ENCODE measurements at regions not wholly inside any gene's neighbourhood (a gene's known extent, or its start where the extent isn't known, plus 50 kb on each side); places are given as distances from the start of the nearest gene placed in this dataset.

DNA sequence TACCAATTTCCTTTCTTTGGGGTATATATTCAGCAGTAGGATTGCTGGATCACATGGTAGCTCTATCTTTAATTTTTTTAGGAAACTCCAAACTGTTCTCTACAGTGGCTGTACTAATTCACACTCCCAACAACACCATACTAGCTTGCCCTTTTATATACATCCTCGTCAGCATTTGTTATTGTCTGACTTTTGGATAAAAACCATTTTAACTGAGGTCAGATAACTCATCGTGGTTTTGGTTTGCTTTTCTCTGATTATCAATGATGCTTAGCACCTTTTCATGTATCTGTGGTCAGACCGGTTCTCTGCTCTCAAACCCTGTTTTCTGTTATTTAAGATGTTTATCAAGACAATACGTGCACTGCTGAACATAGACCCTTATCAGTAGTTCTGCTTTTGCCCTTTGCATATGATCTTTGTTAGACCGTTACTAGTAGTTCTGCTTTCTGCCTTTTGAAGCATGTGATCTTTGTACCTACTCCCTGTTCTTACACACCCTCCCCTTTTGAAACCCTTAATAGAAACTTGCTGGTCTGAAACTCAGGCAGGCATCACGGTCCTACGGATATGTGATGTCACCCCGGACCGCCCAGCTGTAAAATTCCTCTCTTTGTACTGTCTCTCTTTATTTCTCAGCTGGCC lies 474.3 kb downstream of the RSL24D1 start:
- no peak overlapping the region for H2AFZ ChIP-seq (ENCODE audit: low read depth, low read length)
- Mint-ChIP-seq H3K9me3 (ENCODE audit: unreplicated experiment) (no peaks in the 10 kb centered on the region), H3K4me1 (ENCODE audit: low read depth, unreplicated experiment) (no peaks in the 10 kb centered on the region), H3K36me3 (ENCODE audit: low read depth, unreplicated experiment) (no peaks in the 10 kb centered on the region), H3K4me3 (ENCODE audit: unreplicated experiment) (no peak overlapping the region), H3K27ac (ENCODE audit: unreplicated experiment) (no peak overlapping the region), H3K27me3 (ENCODE audit: low read depth, unreplicated experiment) (no peaks in the 10 kb centered on the region)
- H3K79me2 ChIP-seq (ENCODE audit: insufficient read depth, low read length) = no peaks in the 10 kb centered on the region
- peaks cover 5% of the 10 kb centered on the region for H3K9me3 ChIP-seq (ENCODE audit: insufficient read depth, low read depth, low read length)
- H3K27ac ChIP-seq (ENCODE audit: low read depth, low read length) = no peak overlapping the region
- FAIRE-seq = no peak
- H3K4me1 ChIP-seq (ENCODE audit: insufficient read depth, low read length) = no peaks in the 10 kb centered on the region
- TF ChIP-seq EZH2 (IDR thresholded peaks at IDR 0.05; ENCODE audit: insufficient read depth, low read length) = no peak
- TF ChIP-seq, protein P1, sequence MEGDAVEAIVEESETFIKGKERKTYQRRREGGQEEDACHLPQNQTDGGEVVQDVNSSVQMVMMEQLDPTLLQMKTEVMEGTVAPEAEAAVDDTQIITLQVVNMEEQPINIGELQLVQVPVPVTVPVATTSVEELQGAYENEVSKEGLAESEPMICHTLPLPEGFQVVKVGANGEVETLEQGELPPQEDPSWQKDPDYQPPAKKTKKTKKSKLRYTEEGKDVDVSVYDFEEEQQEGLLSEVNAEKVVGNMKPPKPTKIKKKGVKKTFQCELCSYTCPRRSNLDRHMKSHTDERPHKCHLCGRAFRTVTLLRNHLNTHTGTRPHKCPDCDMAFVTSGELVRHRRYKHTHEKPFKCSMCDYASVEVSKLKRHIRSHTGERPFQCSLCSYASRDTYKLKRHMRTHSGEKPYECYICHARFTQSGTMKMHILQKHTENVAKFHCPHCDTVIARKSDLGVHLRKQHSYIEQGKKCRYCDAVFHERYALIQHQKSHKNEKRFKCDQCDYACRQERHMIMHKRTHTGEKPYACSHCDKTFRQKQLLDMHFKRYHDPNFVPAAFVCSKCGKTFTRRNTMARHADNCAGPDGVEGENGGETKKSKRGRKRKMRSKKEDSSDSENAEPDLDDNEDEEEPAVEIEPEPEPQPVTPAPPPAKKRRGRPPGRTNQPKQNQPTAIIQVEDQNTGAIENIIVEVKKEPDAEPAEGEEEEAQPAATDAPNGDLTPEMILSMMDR (IDR thresholded peaks at IDR 0.05; ENCODE audit: insufficient read depth, low read depth, low read length) = no peak
- no peak overlapping the region for H3K4me3 ChIP-seq (ENCODE audit: insufficient read depth, low read depth, low read length)
- H3K4me2 ChIP-seq (ENCODE audit: low read length) = no peak overlapping the region
- no peaks in the 10 kb centered on the region for H4K20me1 ChIP-seq (ENCODE audit: insufficient read depth, low read length)
- no peaks in the 10 kb centered on the region for H3K27me3 ChIP-seq (ENCODE audit: insufficient read depth, low read length)
- no peak for DNase-seq (ENCODE audit: low read depth)
- no peak overlapping the region for H3K9ac ChIP-seq (ENCODE audit: low read length)
- no peaks in the 10 kb centered on the region for H3K36me3 ChIP-seq (ENCODE audit: insufficient read depth, low read length)

DNA sequence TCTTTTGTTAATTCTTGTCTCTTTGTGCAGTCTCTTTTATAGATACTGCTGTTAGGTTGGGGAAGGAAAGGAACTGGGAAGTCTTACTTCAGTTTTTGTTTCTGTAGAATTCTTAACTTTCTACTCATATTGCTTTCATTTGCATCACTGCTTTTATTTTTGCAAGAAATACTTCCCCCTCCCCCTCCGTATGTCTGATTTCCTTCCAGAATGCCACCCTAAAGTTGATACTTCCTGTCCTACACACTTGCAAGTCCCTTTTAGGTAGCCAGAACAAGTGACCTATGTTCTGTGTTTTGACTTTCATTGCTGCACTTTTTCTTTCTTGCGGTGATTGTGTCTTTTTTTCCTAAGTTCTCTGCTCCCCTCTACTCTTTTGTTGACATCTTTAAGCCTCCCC lies 477.4 kb downstream of the RSL24D1 start:
- Mint-ChIP-seq H3K27me3 (ENCODE audit: low read depth, unreplicated experiment) (no peaks in the 10 kb centered on the region), H3K27ac (ENCODE audit: unreplicated experiment) (no peak overlapping the region), H3K4me1 (ENCODE audit: low read depth, unreplicated experiment) (no peaks in the 10 kb centered on the region), H3K4me3 (ENCODE audit: unreplicated experiment) (no peak overlapping the region), H3K36me3 (ENCODE audit: low read depth, unreplicated experiment) (no peaks in the 10 kb centered on the region), H3K9me3 (ENCODE audit: unreplicated experiment) (no peaks in the 10 kb centered on the region)
- H2AFZ ChIP-seq (ENCODE audit: low read depth, low read length) = no peak overlapping the region
- H3K27me3 ChIP-seq (ENCODE audit: insufficient read depth, low read length) = no peaks in the 10 kb centered on the region
- no peaks in the 10 kb centered on the region for H3K9me3 ChIP-seq (ENCODE audit: insufficient read depth, low read depth, low read length)
- DNase-seq (ENCODE audit: low read depth) = no peak
- TF ChIP-seq, protein P1 (IDR thresholded peaks at IDR 0.05; ENCODE audit: insufficient read depth, low read depth, low read length) = no peak
- no peak for TF ChIP-seq EZH2 (IDR thresholded peaks at IDR 0.05; ENCODE audit: insufficient read depth, low read length)
- FAIRE-seq = no peak
- no peaks in the 10 kb centered on the region for H3K79me2 ChIP-seq (ENCODE audit: insufficient read depth, low read length)
- no peaks in the 10 kb centered on the region for H4K20me1 ChIP-seq (ENCODE audit: insufficient read depth, low read length)
- no peak overlapping the region for H3K9ac ChIP-seq (ENCODE audit: low read length)
- no peaks in the 10 kb centered on the region for H3K4me1 ChIP-seq (ENCODE audit: insufficient read depth, low read length)
- no peak overlapping the region for H3K4me3 ChIP-seq (ENCODE audit: insufficient read depth, low read depth, low read length)
- no peak overlapping the region for H3K4me2 ChIP-seq (ENCODE audit: low read length)
- H3K27ac ChIP-seq (ENCODE audit: low read depth, low read length) = no peak overlapping the region
- H3K36me3 ChIP-seq (ENCODE audit: insufficient read depth, low read length) = no peaks in the 10 kb centered on the region
